Colonic mucosa (tissue), 4 donors: ENCODE measurements at regions not wholly inside any gene's neighbourhood (a gene's known extent, or its start where the extent isn't known, plus 50 kb on each side); places are given as distances from the start of the nearest gene placed in this dataset.

ENCODE experiments used
- DNase-seq: peaks from one replicate; pipeline ENCODE4 v3.0.0-alpha.2; 2020
- H3K27ac ChIP-seq: fragments of 200-600 bp; one replicate; pipeline ENCODE4 v1.8.0; 2021
- H3K27me3 ChIP-seq: fragments of 200-600 bp; one replicate; pipeline ENCODE4 v1.8.0; 2021
- H3K36me3 ChIP-seq: fragments of 200-600 bp; one replicate; pipeline ENCODE4 v1.8.0; 2021
- H3K4me1 ChIP-seq: fragments of 200-600 bp; one replicate; pipeline ENCODE4 v1.8.0; 2021; ENCODE audit warnings: mild to moderate bottlenecking
- H3K4me3 ChIP-seq: fragments of 200-600 bp; one replicate; pipeline ENCODE4 v1.8.0; 2021
- H3K9ac ChIP-seq, 2 donors: one replicate each; pipeline ENCODE4 v1.7.0; 2013; ENCODE audit warnings: control low read depth in 2 of 2, low read depth in 2 of 2, low read length in 2 of 2
- H3K9me3 ChIP-seq: fragments of 200-600 bp; one replicate; pipeline ENCODE4 v1.8.0; 2021
- intact Hi-C: fragments of 100-400 bp; cut with DNase I; formaldehyde crosslinking; loops from one replicate; pipeline ENCODE4 v1.14.1; 2022
- TF ChIP-seq, protein P1 (sequence below): fragments of 200-600 bp; IDR thresholded peaks from one replicate; pipeline ENCODE4 v1.8.0; 2022; ENCODE audit warnings: antibody characterized with exemption, mild to moderate bottlenecking
- donor health status: healthy.
- donor health status: DM: no; HTN: no; CAD: no.
- donor health status: DM: no; HTN: no; CAD: no.

- DNase-seq: no peak
- no peaks in the 10 kb centered on the region for H3K4me1 ChIP-seq
- no peak overlapping the region for H3K9ac ChIP-seq
- no peaks in the 10 kb centered on the region for H3K36me3 ChIP-seq
- TF ChIP-seq, protein P1, sequence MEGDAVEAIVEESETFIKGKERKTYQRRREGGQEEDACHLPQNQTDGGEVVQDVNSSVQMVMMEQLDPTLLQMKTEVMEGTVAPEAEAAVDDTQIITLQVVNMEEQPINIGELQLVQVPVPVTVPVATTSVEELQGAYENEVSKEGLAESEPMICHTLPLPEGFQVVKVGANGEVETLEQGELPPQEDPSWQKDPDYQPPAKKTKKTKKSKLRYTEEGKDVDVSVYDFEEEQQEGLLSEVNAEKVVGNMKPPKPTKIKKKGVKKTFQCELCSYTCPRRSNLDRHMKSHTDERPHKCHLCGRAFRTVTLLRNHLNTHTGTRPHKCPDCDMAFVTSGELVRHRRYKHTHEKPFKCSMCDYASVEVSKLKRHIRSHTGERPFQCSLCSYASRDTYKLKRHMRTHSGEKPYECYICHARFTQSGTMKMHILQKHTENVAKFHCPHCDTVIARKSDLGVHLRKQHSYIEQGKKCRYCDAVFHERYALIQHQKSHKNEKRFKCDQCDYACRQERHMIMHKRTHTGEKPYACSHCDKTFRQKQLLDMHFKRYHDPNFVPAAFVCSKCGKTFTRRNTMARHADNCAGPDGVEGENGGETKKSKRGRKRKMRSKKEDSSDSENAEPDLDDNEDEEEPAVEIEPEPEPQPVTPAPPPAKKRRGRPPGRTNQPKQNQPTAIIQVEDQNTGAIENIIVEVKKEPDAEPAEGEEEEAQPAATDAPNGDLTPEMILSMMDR: no peak
- no peak overlapping the region for H3K27ac ChIP-seq
- intact Hi-C loops: no loop called here
- H3K4me3 ChIP-seq: no peak overlapping the region
- H3K27me3 ChIP-seq: no peaks in the 10 kb centered on the region
- H3K9me3 ChIP-seq: no peaks in the 10 kb centered on the region
Measured at GRCh38 chr22:49449377-49449776, 378.3 kb downstream of the BRD1 start.

GRCh38 chr22:49448526-49448925 lies 379.1 kb downstream of the BRD1 start:
- no peak overlapping the region for H3K27ac ChIP-seq
- H3K9me3 ChIP-seq: no peaks in the 10 kb centered on the region
- intact Hi-C loops: no loop called here
- no peaks in the 10 kb centered on the region for H3K4me1 ChIP-seq
- no peaks in the 10 kb centered on the region for H3K36me3 ChIP-seq
- no peaks in the 10 kb centered on the region for H3K27me3 ChIP-seq
- no peak for DNase-seq
- TF ChIP-seq, protein P1: no peak
- H3K4me3 ChIP-seq: no peak overlapping the region
- H3K9ac ChIP-seq: no peak overlapping the region

DNA sequence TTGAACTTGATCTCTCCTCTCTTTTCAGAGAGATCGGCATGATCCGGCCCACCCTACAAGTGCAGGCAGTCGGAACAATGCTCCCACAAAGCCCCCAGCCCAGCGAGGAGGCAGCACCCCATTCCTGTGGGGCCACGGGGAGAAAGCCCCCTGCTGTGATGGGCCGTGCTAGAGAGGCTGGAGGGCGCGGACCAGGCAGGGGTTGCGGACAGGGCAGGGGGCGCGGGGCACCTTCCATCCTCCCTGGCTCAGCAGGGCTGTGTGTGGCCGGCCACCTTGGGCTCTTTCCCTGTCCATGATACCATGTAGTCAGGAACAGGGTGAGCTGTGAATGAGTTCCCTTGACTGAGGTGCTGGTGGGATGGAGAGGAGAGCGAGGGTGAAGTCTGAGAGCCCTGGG lies 379.8 kb downstream of the BRD1 start:
- Histone ChIP-seq H3K9ac (no peak overlapping the region), H3K4me1 (no peaks in the 10 kb centered on the region)
- intact Hi-C loops: no loop called here

DNA sequence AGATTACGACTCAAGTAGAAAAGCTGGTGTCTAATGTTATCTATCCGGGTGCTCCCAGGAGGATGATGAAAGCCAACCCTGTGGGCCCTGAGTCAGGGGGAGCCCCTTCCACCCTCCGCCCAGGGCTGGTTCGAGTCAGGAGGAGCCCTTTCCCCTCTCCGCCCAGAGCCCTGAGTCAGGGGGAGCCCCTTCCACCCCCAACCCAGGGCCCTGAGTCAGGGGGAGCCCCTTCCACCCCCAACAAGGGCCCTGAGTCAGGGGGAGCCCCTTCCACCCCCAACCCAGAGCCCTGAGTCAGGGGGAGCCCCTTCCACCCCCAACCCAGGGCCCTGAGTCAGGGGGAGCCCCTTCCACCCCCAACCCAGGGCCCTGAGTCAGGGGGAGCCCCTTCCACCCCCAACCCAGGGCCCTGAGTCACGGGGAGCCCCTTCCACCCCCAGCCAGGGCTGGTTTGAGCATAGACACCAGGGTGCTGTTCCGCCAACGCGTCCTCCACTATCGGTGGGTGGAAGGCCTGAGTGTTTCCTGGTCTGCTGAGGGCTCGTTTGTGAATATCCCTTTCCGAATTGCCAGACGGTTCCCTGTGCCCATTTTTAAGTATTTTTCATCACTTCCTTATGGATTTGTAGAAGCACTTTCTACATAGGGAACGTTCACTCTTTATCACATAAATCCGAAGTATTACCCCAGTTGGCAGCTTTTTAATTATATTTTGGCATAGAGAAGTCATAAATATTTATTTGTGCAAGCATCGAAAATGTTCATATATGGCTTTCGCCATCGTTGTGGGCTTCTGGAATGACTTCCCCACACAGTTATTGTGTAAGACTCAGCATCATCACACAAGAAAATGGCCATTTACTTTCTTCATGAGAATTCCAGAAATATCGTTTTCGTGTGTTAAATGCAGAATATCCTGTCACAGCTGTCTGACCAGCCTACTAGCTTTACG lies 380.6 kb downstream of the BRD1 start:
- TF ChIP-seq, protein P1: no peak
- H3K4me1 ChIP-seq: no peaks in the 10 kb centered on the region
- no peak overlapping the region for H3K4me3 ChIP-seq
- intact Hi-C loops: no loop called here
- H3K9ac ChIP-seq: no peak overlapping the region
- no peaks in the 10 kb centered on the region for H3K36me3 ChIP-seq
- DNase-seq: no peak
- no peaks in the 10 kb centered on the region for H3K9me3 ChIP-seq
- no peak overlapping the region for H3K27ac ChIP-seq
- H3K27me3 ChIP-seq: no peaks in the 10 kb centered on the region

More for the DNA sequence above, 379.8 kb downstream of the BRD1 start:
- Histone ChIP-seq H3K27ac (no peak overlapping the region), H3K27me3 (no peaks in the 10 kb centered on the region), H3K4me3 (no peak overlapping the region), H3K9me3 (no peaks in the 10 kb centered on the region), H3K36me3 (no peaks in the 10 kb centered on the region)
- TF ChIP-seq, protein P1: no peak
- DNase-seq: no peak

DNA sequence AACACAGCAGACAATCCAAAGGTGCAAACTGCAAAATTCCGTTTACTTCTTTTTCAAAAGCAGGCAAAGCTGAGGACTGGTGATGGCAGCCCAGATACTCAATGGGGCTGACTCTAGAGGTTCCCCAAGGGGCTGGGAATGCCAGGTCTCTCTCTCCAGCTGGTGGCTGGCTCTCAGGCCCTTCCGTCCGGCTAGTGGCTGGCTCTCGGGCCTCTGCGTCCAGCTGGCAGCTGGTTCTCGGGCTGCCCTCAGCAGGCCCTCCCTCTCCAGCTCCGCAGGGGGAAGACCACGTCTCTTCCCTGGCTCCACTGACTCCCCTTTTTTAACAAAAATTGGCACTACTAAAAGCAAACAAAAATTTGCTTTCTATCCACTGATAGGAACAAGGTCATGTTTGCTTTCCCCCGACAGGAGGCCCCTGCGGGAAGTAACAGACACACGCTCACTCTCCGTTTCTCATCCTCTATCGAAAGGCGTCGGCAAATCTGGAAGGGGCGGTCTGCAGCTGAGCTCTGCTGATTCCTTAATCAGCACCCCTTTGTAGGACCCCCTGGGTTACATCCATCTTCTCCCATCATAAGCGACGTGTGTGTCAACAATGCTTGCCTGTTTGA lies 381.4 kb downstream of the BRD1 start:
- H3K36me3 ChIP-seq: no peaks in the 10 kb centered on the region
- TF ChIP-seq, protein P1: no peak

More for the DNA sequence above, 381.4 kb downstream of the BRD1 start:
- no peak overlapping the region for H3K9ac ChIP-seq
- no peak overlapping the region for H3K4me3 ChIP-seq
- H3K9me3 ChIP-seq: no peaks in the 10 kb centered on the region
- DNase-seq: no peak
- H3K4me1 ChIP-seq: no peaks in the 10 kb centered on the region
- intact Hi-C loops: no loop called here
- H3K27ac ChIP-seq: no peak overlapping the region
- H3K27me3 ChIP-seq: no peaks in the 10 kb centered on the region
